ENCODE measurements at regions not wholly inside any gene's neighbourhood (a gene's known extent, or its start where the extent isn't known, plus 50 kb on each side); places are given as distances from the start of the nearest gene placed in this dataset.

DNA sequence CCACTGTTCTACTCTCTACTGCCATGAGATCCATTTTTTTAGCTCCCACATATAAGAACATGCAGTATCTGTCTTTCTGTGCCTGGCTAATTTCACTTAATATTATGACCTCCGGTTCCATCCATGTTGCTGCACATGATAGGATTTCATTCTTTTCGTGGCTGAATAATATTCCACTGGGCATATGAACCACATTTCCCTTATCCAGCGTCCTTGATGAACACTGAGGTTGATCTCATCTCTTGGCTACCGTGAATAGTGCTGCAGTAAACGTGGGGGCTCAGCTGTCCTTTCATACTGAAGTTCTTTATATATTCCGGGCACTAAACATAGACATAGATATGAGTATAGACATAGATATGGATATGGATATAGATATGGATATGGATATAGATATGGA, 109.3 kb upstream of the TNRC6C start:
- no peak for DNase-seq

DNA sequence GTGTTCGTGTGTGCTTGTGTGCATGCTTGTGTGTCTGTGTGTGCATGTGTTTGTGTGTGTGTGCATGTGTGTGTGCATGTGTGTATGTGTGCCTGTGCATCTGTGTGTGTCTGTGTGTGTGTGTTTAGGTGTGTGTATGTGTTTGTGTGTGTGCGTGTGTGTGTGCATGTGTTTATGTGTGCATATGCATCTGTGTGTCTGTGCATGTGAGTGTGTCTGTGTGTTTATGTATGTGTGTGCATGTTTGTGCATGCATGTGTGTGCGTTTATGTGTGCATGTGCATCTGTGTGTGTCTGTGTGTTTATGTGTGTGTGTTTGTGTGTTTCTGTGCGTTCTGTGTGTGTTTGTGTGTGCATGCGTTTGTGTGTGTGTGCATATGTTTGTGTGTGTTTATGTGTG, 106.6 kb upstream of the TNRC6C start:
- DNase-seq, result no peak

DNA sequence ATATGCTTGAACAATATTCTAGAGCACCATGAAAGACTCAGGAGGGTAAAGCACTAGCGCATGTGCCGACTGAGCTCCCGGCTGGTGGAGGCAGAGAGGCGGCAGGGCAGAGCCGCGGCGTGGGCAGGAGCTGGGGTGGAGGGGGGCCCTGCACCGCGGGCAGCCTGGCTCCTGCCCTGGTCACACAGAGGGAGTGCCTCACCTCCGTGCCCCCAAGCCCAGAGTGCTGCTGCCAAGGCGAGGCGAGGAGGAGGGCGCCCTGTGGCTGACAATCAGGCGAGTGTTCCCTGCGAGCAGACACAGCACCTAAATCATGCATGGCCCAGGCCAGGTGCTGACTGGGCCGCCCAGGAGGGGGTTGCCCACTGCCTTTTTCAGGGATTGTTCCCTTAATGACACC, 105.8 kb upstream of the TNRC6C start:
- no peak for DNase-seq

GRCh38 chr17:77853191-77853977, 105.1 kb upstream of the TNRC6C start:
- no peak for DNase-seq

- no peak for DNase-seq
Observed at GRCh38 chr17:77854083-77854758, 104.3 kb upstream of the TNRC6C start.

DNA sequence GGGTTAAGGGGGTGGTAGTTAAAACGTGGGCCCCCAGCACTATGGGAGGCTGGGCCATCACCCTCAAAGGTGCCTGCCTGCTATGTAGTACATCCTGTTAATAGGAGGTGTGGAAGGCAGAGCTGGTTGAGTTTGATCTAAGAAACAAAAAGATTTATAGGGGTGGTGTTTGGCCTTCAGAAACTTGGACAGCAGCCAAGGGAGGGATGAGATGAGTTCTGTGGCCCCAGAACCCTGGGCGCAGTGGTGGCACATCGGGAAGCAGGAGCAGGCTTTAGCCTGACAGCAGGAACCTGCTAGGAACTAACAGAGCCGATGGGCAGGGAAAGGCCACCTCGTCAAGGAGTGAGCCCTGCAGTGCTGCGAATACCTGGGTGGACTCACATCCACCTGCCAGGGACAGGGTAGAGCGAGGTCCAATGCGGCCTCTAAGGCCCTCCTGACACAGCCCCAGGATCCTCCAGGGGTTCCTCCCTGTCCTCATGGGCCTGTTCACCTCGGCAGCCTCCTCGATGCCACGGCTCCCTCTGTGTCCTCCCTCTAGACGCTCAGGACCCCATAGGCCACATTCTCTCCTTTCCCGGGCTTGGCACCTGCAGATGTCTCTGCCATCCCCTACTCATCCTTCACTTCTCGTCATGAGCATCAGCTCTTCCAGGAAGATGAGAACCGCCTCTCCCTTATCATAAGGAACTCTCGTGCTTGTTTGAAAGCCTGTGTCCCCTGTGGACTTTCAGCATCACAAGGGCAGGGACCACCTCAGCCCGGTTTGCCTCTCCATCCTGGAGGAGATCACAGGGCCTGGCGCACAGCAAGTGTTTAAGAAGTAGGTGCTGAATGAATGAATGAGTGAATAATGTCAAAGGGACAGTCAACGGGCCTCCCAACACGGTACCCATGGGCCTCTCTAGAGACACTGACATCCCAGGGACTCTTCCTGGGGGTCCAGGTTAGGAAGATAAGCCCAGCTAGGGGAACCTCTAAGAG, 103.5 kb upstream of the TNRC6C start:
- no peak for DNase-seq

GRCh38 chr17:77856551-77857305, 101.8 kb upstream of the TNRC6C start:
- DNase-seq, result no peak

GRCh38 chr17:77857306-77857555, 101.3 kb upstream of the TNRC6C start:
- DNase-seq, result no peak

DNA sequence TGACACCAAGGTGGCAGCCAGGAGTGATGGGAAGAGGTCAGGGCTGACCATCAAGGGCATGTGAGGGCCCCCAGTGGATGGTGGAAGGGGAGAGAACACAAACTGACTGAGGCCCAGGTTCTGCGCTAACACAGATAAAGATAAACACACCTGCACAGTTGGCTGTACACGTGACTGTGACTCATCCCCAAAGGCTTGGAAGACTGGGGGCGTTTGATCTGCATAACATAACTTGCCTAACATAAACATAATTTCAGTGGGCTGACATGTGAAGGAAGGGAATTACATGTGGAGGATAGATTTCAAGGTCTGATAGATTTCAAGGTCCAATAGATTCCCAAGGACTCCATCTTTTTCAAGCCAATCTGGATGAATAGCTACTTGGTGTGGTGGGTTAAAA, 100.9 kb upstream of the TNRC6C start:
- no peak for DNase-seq

DNA sequence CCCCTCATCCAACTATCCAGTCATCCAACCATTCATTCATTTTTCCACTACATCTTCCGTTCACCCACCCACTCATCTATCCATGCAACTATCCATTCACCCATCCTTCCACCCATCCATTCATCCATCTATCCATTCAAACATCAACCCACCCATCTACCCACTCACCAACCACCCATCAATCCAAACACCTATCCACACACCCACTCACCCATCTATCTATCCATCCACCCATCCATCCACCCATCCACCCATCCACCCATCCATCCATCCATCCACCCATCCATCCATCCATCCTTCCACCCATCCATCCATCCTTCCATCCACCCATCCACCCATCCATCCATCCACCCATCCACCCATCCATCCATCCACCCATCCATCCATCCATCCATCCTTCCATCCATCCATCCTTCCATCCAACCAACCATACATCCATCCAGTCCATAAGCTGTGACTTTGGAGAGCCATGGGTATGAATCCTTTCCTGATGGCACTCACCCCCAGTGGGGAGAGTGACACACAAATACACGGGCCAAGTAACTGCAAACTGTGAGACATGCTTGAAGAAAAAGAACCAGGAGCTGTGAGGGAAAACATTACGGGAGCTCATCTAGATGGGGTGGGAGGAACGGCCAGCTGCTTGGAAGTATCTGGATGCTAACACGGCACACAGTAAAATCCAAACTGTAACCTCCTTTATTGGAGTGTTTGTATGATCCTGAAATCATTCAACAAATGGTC, 100.0 kb upstream of the TNRC6C start:
- DNase-seq, result no peak

GRCh38 chr17:77859035-77859810, 99.3 kb upstream of the TNRC6C start:
- no peak for DNase-seq

DNA sequence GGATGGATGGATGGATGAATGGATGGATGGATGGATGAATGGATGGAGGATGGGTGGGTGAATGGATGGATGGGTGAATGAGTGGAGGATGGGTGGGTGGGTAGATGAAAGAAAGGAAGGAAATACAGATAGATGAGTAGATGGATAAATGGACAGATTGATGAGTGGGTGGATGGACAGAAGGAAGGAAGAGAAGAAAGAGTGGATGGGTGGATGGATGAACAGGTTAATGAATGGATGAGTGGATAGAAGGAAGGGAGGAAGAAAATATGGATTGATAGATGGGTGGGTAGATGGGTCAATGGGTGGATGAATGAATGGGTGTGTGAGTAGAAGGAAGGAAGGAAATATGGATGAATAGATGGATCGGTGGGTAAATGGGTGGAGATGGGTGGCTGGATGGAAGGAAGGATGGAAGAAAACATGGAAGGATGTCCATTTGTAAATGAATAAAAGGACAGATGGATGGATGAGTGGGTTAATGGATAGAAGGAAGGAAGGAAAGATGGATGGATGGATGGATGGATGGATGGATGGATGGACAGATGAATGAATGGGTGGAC, 97.3 kb upstream of the TNRC6C start:
- DNase-seq, result no peak

- DNase-seq, result no peak
Observed at GRCh38 chr17:77861981-77862645, 96.4 kb upstream of the TNRC6C start.

- DNase-seq, result no peak
Observed at GRCh38 chr17:77862890-77863813, 95.4 kb upstream of the TNRC6C start.

DNA sequence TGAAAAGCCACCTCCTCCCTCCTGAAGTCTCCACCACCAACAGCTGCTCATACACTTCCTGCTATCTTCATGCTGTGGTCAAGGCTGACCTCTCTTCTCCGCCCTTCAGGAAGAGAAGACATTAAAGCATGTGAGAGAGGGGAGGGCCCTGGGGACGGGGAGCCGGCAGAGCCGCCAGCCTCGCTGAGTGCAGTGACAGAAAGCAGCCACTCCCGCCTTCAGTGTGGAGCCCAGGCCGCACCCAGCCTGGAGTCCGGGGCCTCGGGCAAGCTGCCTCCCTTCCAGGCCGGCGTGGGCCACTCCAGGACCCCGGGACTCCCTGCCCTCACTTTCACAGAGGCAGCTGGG, 94.7 kb upstream of the TNRC6C start:
- DNase-seq, result no peak

- no peak for DNase-seq
Observed at GRCh38 chr17:77864234-77865111, 94.0 kb upstream of the TNRC6C start.

DNA sequence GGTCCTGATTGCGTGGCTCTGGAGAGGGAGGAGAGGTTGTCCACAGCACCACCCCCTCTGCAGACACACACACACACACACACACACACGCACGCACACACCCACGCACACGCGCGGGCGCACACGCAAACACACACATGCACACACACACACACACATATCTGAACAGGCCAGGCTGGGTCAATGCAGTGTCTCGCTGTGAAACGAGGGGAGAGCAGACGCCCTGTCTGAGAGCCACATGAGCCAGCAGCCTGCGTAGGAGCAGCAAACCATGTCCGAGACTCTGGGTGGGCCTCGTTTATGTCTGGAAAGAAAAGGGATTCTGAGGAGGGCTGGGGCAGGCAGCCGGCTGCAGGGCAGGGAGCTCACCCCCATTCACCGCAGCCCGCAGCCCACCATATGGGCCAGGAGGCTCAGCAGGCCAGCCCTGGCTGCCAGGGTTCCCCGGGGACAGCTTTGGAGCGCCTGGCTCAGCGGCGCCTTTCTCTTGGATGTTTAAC, 93.3 kb upstream of the TNRC6C start:
- no peak for DNase-seq

GRCh38 chr17:77865716-77866115, 92.8 kb upstream of the TNRC6C start:
- DNase-seq, result no peak

All from CD4-positive, alpha-beta T cell treated with Interleukin-21 for 1 hour (primary cell).